ENCODE measurements at regions not wholly inside any gene's neighbourhood (a gene's known extent, or its start where the extent isn't known, plus 50 kb on each side); places are given as distances from the start of the nearest gene placed in this dataset.

- TF ChIP-seq POLR2AphosphoS5 (IDR thresholded peaks at IDR 0.05; ENCODE audit: borderline replicate concordance, low read depth, low read length) (no peak), EZH2 (IDR thresholded peaks at IDR 0.05) (no peak), FOXP2 (optimal IDR thresholded peaks at IDR 0.05; ENCODE audit: control extremely low read depth, extremely low read length, insufficient read depth) (no peak)
These were observed 579.9 kb upstream of the POM121L12 start for GRCh38 chr7:52455571-52455970.
